ENCODE measurements at regions not wholly inside any gene's neighbourhood (a gene's known extent, or its start where the extent isn't known, plus 50 kb on each side); places are given as distances from the start of the nearest gene placed in this dataset.

- TF ChIP-seq CTCF (IDR thresholded peaks at IDR 0.05; ENCODE audit: borderline replicate concordance) = no peak
- Histone ChIP-seq H3K36me3 (no peaks in the 10 kb centered on the region), H3K4me3 (no peak overlapping the region), H3K4me1 (no peaks in the 10 kb centered on the region), H3K9me3 (replicated peaks) (peaks cover 3% of the 10 kb centered on the region), H3K27me3 (ENCODE audit: low read depth) (no peaks in the 10 kb centered on the region), H3K27ac (replicated peaks) (no peak overlapping the region)
- intact Hi-C loops (cut with micrococcal nuclease) = no loop called here
- no peak for DNase-seq
These were observed 1128.1 kb downstream of the BRINP3 start for GRCh38 chr1:189349607-189350006.

- Histone ChIP-seq H3K4me1 (no peaks in the 10 kb centered on the region), H3K4me3 (no peak overlapping the region), H3K36me3 (no peaks in the 10 kb centered on the region), H3K27ac (replicated peaks) (no peak overlapping the region), H3K9me3 (replicated peaks) (peaks cover 4% of the 10 kb centered on the region), H3K27me3 (ENCODE audit: low read depth) (no peaks in the 10 kb centered on the region)
- no peak for DNase-seq
- TF ChIP-seq CTCF (IDR thresholded peaks at IDR 0.05; ENCODE audit: borderline replicate concordance) = no peak
- intact Hi-C loops (cut with micrococcal nuclease) = no loop called here
These were observed 1126.6 kb downstream of the BRINP3 start for GRCh38 chr1:189350983-189351616.

GRCh38 chr1:189351960-189352359 is 1125.7 kb downstream of the BRINP3 start:
- Histone ChIP-seq H3K4me3 (no peak overlapping the region), H3K27ac (replicated peaks) (no peak overlapping the region), H3K36me3 (no peaks in the 10 kb centered on the region), H3K27me3 (ENCODE audit: low read depth) (no peaks in the 10 kb centered on the region), H3K4me1 (no peaks in the 10 kb centered on the region), H3K9me3 (replicated peaks) (peaks cover 4% of the 10 kb centered on the region)
- intact Hi-C loops (cut with micrococcal nuclease) = no loop called here
- no peak for TF ChIP-seq CTCF (IDR thresholded peaks at IDR 0.05; ENCODE audit: borderline replicate concordance)
- DNase-seq = no peak

- intact Hi-C loops (cut with micrococcal nuclease) = no loop called here
- no peak overlapping the region for H3K27ac ChIP-seq (replicated peaks)
- H3K9me3 ChIP-seq (replicated peaks) = peaks cover 4% of the 10 kb centered on the region
- no peaks in the 10 kb centered on the region for H3K36me3 ChIP-seq
- no peaks in the 10 kb centered on the region for H3K27me3 ChIP-seq (ENCODE audit: low read depth)
- no peaks in the 10 kb centered on the region for H3K4me1 ChIP-seq
- TF ChIP-seq CTCF (IDR thresholded peaks at IDR 0.05; ENCODE audit: borderline replicate concordance) = no peak
- DNase-seq = no peak
- no peak overlapping the region for H3K4me3 ChIP-seq
These were observed 1121.5 kb downstream of the BRINP3 start for GRCh38 chr1:189356206-189356605.

- no peak overlapping the region for H3K27ac ChIP-seq (replicated peaks)
- no peak for TF ChIP-seq CTCF (IDR thresholded peaks at IDR 0.05; ENCODE audit: borderline replicate concordance)
- no peaks in the 10 kb centered on the region for H3K36me3 ChIP-seq
- H3K4me3 ChIP-seq = no peak overlapping the region
- H3K27me3 ChIP-seq (ENCODE audit: low read depth) = no peaks in the 10 kb centered on the region
- peaks cover 4% of the 10 kb centered on the region for H3K9me3 ChIP-seq (replicated peaks)
- no peak for DNase-seq
- intact Hi-C loops (cut with micrococcal nuclease) = no loop called here
- H3K4me1 ChIP-seq = no peaks in the 10 kb centered on the region
These were observed 1120.3 kb downstream of the BRINP3 start for GRCh38 chr1:189357317-189357716.
